OCI-LY7 (cell line): ENCODE measurements at regions not wholly inside any gene's neighbourhood (a gene's known extent, or its start where the extent isn't known, plus 50 kb on each side); places are given as distances from the start of the nearest gene placed in this dataset.

Source experiments
- BruUV-seq: library from RNA; stranded (reverse); fragments of 400-500 nt; replicated peaks from 2 replicates; lab custom pipeline; 2021; lab: Mats Ljungman, UMichigan
- CTCF ChIA-PET: fragments of 300-600 bp; sonication (Branson Sonifier 250); formaldehyde crosslinking; loops from one replicate; lab custom pipeline; 2022; ENCODE audit warnings: antibody characterized with exemption; ENCODE audit not compliant: unreplicated experiment; lab: Charles Lee
- POLR2A ChIA-PET: fragments of 300-600 bp; sonication (Branson Sonifier 250); formaldehyde crosslinking; loops from one replicate; lab custom pipeline; 2022; ENCODE audit warnings: antibody characterized with exemption; lab: Charles Lee
- DNase-seq: peaks from one replicate; pipeline ENCODE4 v3.0.0-alpha.2; 2015; ENCODE audit warnings: low spot score
- H2AFZ ChIP-seq: fragments of 200-600 bp; sonication (generic), shearing (Covaris generic); 2 replicates; pipeline ENCODE4 v1.6.1; 2014; ENCODE audit warnings: mild to moderate bottlenecking, antibody characterized with exemption, low read length, moderate library complexity
- H3K27ac ChIP-seq: fragments of 200-600 bp; sonication (generic); 2 replicates; pipeline ENCODE4 v1.5.1; 2014; ENCODE audit warnings: mixed run types, low read depth, mild to moderate bottlenecking, moderate library complexity, low read length, inconsistent platforms; ENCODE audit not compliant: poor library complexity, severe bottlenecking
- H3K36me3 ChIP-seq: fragments of 200-600 bp; sonication (generic); 2 replicates; pipeline ENCODE4 v1.6.1; 2014; ENCODE audit warnings: mild to moderate bottlenecking, antibody characterized with exemption, low read length, moderate library complexity, mixed read lengths; ENCODE audit not compliant: insufficient read depth
- H3K4me1 ChIP-seq: fragments of 200-600 bp; sonication (generic); 2 replicates; pipeline ENCODE4 v1.5.1; 2014; ENCODE audit warnings: mild to moderate bottlenecking, low read length; ENCODE audit not compliant: insufficient read depth, poor library complexity, severe bottlenecking
- H3K4me2 ChIP-seq: fragments of 200-600 bp; sonication (generic); 2 replicates; pipeline ENCODE4 v1.6.1; 2014; ENCODE audit warnings: mild to moderate bottlenecking, low read length
- H3K4me3 ChIP-seq: fragments of 200-600 bp; sonication (generic); 2 replicates; pipeline ENCODE4 v1.5.1; 2014; ENCODE audit warnings: mild to moderate bottlenecking, low read depth, low read length; ENCODE audit not compliant: poor library complexity, severe bottlenecking
- H3K79me2 ChIP-seq: fragments of 200-600 bp; sonication (generic); 2 replicates; pipeline ENCODE4 v1.6.1; 2016; ENCODE audit warnings: low read depth, mild to moderate bottlenecking, low read length, moderate library complexity, mixed read lengths; ENCODE audit not compliant: insufficient read depth
- H3K9me2 ChIP-seq: fragments of 200-600 bp; sonication (generic); 2 replicates; pipeline ENCODE4 v1.6.1; 2016; ENCODE audit warnings: mild to moderate bottlenecking, low read length, mixed read lengths; ENCODE audit not compliant: insufficient read depth
- H3K9me3 ChIP-seq: fragments of 200-600 bp; sonication (generic); 2 replicates; pipeline ENCODE4 v1.6.1; 2014; ENCODE audit warnings: mild to moderate bottlenecking, mixed run types, low read length, mixed read lengths
- H4K20me1 ChIP-seq: fragments of 200-600 bp; sonication (generic); 2 replicates; pipeline ENCODE4 v1.6.1; 2014; ENCODE audit warnings: mild to moderate bottlenecking, antibody characterized with exemption, low read length, moderate library complexity, mixed read lengths; ENCODE audit not compliant: insufficient read depth
- CTCF ChIP-seq: fragments of 200-600 bp; sonication (generic); conservative IDR thresholded peaks from 2 replicates; pipeline ENCODE4 v1.5.1; 2014; ENCODE audit warnings: mild to moderate bottlenecking, antibody characterized with exemption, low read length, moderate library complexity, mixed read lengths
- EZH2phosphoT487 ChIP-seq: fragments of 200-600 bp; sonication (generic); IDR thresholded peaks from 2 replicates; pipeline ENCODE4 v1.6.1; 2018; ENCODE audit warnings: low read depth, borderline replicate concordance, mild to moderate bottlenecking, mixed run types, antibody characterized with exemption, low read length, moderate library complexity, mixed read lengths
- intact Hi-C: fragments of 100-400 bp; cut with micrococcal nuclease; formaldehyde crosslinking; loops from one replicate; pipeline ENCODE4 v1.10.0; 2022; ENCODE audit not compliant: unreplicated experiment

- no TSS peak for BruUV-seq
- no peak overlapping the region for H2AFZ ChIP-seq
- no peaks in the 10 kb centered on the region for H3K9me2 ChIP-seq
- no peak overlapping the region for H3K27ac ChIP-seq
- POLR2A ChIA-PET = no interaction called here
- H3K36me3 ChIP-seq = no peaks in the 10 kb centered on the region
- intact Hi-C loops = no loop called here
- no peak for DNase-seq
- no peak overlapping the region for H3K4me3 ChIP-seq
- no peaks in the 10 kb centered on the region for H3K4me1 ChIP-seq
- TF ChIP-seq CTCF = no peak
- no peaks in the 10 kb centered on the region for H4K20me1 ChIP-seq
- H3K79me2 ChIP-seq = no peaks in the 10 kb centered on the region
- no peaks in the 10 kb centered on the region for H3K9me3 ChIP-seq
- CTCF ChIA-PET = no interaction called here
- no peak overlapping the region for H3K4me2 ChIP-seq
These were observed 142.9 kb upstream of the NR3C1 start for GRCh38 chr5:143546394-143546793.

GRCh38 chr5:143544606-143545005 is 141.1 kb upstream of the NR3C1 start:
- no peak for TF ChIP-seq CTCF
- TF ChIP-seq EZH2phosphoT487 = no peak
- intact Hi-C loops = no loop called here
- POLR2A ChIA-PET = no interaction called here

GRCh38 chr5:143543358-143544255 is 140.1 kb upstream of the NR3C1 start:
- no peak for TF ChIP-seq EZH2phosphoT487
- TF ChIP-seq CTCF = no peak
- H4K20me1 ChIP-seq = no peaks in the 10 kb centered on the region
- no TSS peak for BruUV-seq
- no peak overlapping the region for H2AFZ ChIP-seq
- no peaks in the 10 kb centered on the region for H3K9me2 ChIP-seq
- H3K4me3 ChIP-seq = no peak overlapping the region
- H3K4me2 ChIP-seq = no peak overlapping the region
- no peaks in the 10 kb centered on the region for H3K36me3 ChIP-seq
- H3K27ac ChIP-seq = no peak overlapping the region
- intact Hi-C loops = no loop called here
- ChIA-PET CTCF (no interaction called here), POLR2A (interaction anchor here (0.9 to 1.5 kb wide), 3 partner anchors 9 to 126 kb away, joined by 3 to 4 read pairs (median 4); no protein-coding TSS in a partner anchor)
- no peaks in the 10 kb centered on the region for H3K4me1 ChIP-seq
- no peak for DNase-seq
- no peaks in the 10 kb centered on the region for H3K79me2 ChIP-seq
- peaks cover 12% of the 10 kb centered on the region for H3K9me3 ChIP-seq

More at GRCh38 chr5:143544606-143545005, 141.1 kb upstream of the NR3C1 start:
- Histone ChIP-seq H3K9me2 (no peaks in the 10 kb centered on the region), H3K27ac (no peak overlapping the region), H3K4me1 (no peaks in the 10 kb centered on the region), H3K9me3 (peaks cover 3% of the 10 kb centered on the region; the same call in 1 of the 2 replicates), H3K4me2 (no peak overlapping the region), H3K36me3 (no peaks in the 10 kb centered on the region), H2AFZ (no peak overlapping the region), H3K79me2 (no peaks in the 10 kb centered on the region), H4K20me1 (no peaks in the 10 kb centered on the region), H3K4me3 (no peak overlapping the region)
- BruUV-seq = no TSS peak
- CTCF ChIA-PET = no interaction called here
- DNase-seq = no peak
